SU-DHL-6 (cell line): ENCODE measurements at regions not wholly inside any gene's neighbourhood (a gene's known extent, or its start where the extent isn't known, plus 50 kb on each side); places are given as distances from the start of the nearest gene placed in this dataset.
A peak's percentile ranks its signal among the peaks of the same experiment; 100 is the strongest.

Experiments
- H2AFZ ChIP-seq: fragments of 200-600 bp; sonication (generic); 2 replicates; pipeline ENCODE4 v1.6.1; 2014; ENCODE audit warnings: low read depth, mild to moderate bottlenecking, moderate library complexity, mixed read lengths, antibody characterized with exemption, low read length; ENCODE audit not compliant: severe bottlenecking
- H3F3A ChIP-seq: fragments of 200-600 bp; shearing (Covaris generic); 2 replicates; pipeline ENCODE4 v1.6.0; 2016; ENCODE audit warnings: antibody characterized with exemption, mild to moderate bottlenecking; ENCODE audit not compliant: insufficient read depth
- H3K27ac ChIP-seq: fragments of 200-600 bp; sonication (generic); 2 replicates; pipeline ENCODE4 v1.5.1; 2016; ENCODE audit warnings: low read depth, mild to moderate bottlenecking, low read length, moderate library complexity, mixed read lengths
- H3K27me3 ChIP-seq: fragments of 200-600 bp; sonication (generic), shearing (Covaris generic); 2 replicates; pipeline ENCODE4 v1.6.0; 2014; ENCODE audit warnings: mild to moderate bottlenecking, low read length
- H3K36me3 ChIP-seq: fragments of 200-600 bp; sonication (generic); 2 replicates; pipeline ENCODE4 v1.6.1; 2014; ENCODE audit warnings: mild to moderate bottlenecking, low read length, mixed read lengths
- H3K4me2 ChIP-seq: fragments of 300-600, 200-600 bp; shearing (Covaris generic), sonication (generic); 2 replicates; pipeline ENCODE4 v1.6.0; 2014; ENCODE audit warnings: low read length, low read depth, mild to moderate bottlenecking; ENCODE audit not compliant: poor library complexity, severe bottlenecking
- H3K4me3 ChIP-seq: fragments of 200-600 bp; sonication (generic); 2 replicates; pipeline ENCODE4 v1.5.1; 2014; ENCODE audit warnings: antibody characterized with exemption, low read length, mild to moderate bottlenecking, mixed read lengths; ENCODE audit not compliant: insufficient read depth, poor library complexity, severe bottlenecking
- H3K79me2 ChIP-seq: fragments of 200-600 bp; sonication (generic); 2 replicates; pipeline ENCODE4 v1.6.1; 2014; ENCODE audit warnings: mild to moderate bottlenecking, low read length, moderate library complexity; ENCODE audit not compliant: insufficient read depth
- H3K9ac ChIP-seq: fragments of 200-600 bp; sonication (generic); 2 replicates; pipeline ENCODE4 v1.7.0; 2014; ENCODE audit warnings: mild to moderate bottlenecking, low read length
- H3K9me2 ChIP-seq: fragments of 200-600 bp; sonication (generic); replicated peaks from 2 replicates; pipeline ENCODE4 v1.6.1; 2014; ENCODE audit warnings: low read length; ENCODE audit not compliant: insufficient read depth
- H3K9me3 ChIP-seq: fragments of 200-600 bp; sonication (generic); 2 replicates; pipeline ENCODE4 v1.6.1; 2014; ENCODE audit warnings: low read length, mixed read lengths; ENCODE audit not compliant: insufficient read depth
- H4K20me1 ChIP-seq: fragments of 200-600 bp; sonication (generic); 2 replicates; pipeline ENCODE4 v1.6.1; 2014; ENCODE audit warnings: low read depth, mild to moderate bottlenecking, antibody characterized with exemption, low read length, moderate library complexity, mixed read lengths
- EZH2phosphoT487 ChIP-seq: fragments of 200-600 bp; sonication (generic), shearing (Covaris generic); conservative IDR thresholded peaks from 2 replicates; pipeline ENCODE4 v1.6.1; 2018; ENCODE audit warnings: mild to moderate bottlenecking, antibody characterized with exemption, low read length, moderate library complexity, mixed read lengths
- TF ChIP-seq, protein P1 (sequence below): fragments of 200-600 bp; sonication (generic); IDR thresholded peaks from one replicate; pipeline ENCODE4 v1.5.1; 2017; ENCODE audit warnings: antibody characterized with exemption, mild to moderate bottlenecking, low read length, moderate library complexity; ENCODE audit not compliant: insufficient read depth, poor library complexity, severe bottlenecking

DNA sequence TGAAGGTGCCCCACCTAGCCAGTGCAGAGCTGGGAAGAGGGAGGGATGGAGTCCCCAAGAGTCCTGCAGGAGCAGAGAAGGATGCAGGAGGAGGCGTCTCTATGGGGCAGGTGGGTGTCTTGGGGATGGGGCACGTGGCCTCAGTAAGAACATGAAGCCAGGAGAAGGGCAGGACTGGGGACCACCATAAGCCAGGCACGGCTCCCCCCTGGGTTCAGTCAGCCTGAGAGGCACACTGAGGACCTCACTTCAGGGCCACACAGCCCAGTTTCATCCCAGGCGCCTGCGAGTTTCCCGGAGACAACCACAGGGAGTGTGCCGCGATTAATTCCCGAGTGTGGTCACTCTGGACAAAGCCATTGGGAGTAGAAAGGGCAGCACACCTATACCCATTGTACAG lies 120.3 kb downstream of the GYPC start:
- TF ChIP-seq EZH2phosphoT487: no peak
- TF ChIP-seq, protein P1, sequence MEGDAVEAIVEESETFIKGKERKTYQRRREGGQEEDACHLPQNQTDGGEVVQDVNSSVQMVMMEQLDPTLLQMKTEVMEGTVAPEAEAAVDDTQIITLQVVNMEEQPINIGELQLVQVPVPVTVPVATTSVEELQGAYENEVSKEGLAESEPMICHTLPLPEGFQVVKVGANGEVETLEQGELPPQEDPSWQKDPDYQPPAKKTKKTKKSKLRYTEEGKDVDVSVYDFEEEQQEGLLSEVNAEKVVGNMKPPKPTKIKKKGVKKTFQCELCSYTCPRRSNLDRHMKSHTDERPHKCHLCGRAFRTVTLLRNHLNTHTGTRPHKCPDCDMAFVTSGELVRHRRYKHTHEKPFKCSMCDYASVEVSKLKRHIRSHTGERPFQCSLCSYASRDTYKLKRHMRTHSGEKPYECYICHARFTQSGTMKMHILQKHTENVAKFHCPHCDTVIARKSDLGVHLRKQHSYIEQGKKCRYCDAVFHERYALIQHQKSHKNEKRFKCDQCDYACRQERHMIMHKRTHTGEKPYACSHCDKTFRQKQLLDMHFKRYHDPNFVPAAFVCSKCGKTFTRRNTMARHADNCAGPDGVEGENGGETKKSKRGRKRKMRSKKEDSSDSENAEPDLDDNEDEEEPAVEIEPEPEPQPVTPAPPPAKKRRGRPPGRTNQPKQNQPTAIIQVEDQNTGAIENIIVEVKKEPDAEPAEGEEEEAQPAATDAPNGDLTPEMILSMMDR: no peak
- no peaks in the 10 kb centered on the region for H3F3A ChIP-seq
- H3K79me2 ChIP-seq: no peaks in the 10 kb centered on the region
- H3K4me2 ChIP-seq: no peak overlapping the region
- H3K36me3 ChIP-seq: no peaks in the 10 kb centered on the region
- H3K4me3 ChIP-seq: no peak overlapping the region
- no peaks in the 10 kb centered on the region for H4K20me1 ChIP-seq
- H3K27me3 ChIP-seq: 0 out of 2 replicates have a peak, but pooled peaks cover 2% of the 10 kb centered on the region
- H2AFZ ChIP-seq: no peak overlapping the region
- H3K27ac ChIP-seq: no peak overlapping the region
- no peak overlapping the region for H3K9ac ChIP-seq
- H3K9me2 ChIP-seq: no peaks in the 10 kb centered on the region
- H3K9me3 ChIP-seq: no peaks in the 10 kb centered on the region

DNA sequence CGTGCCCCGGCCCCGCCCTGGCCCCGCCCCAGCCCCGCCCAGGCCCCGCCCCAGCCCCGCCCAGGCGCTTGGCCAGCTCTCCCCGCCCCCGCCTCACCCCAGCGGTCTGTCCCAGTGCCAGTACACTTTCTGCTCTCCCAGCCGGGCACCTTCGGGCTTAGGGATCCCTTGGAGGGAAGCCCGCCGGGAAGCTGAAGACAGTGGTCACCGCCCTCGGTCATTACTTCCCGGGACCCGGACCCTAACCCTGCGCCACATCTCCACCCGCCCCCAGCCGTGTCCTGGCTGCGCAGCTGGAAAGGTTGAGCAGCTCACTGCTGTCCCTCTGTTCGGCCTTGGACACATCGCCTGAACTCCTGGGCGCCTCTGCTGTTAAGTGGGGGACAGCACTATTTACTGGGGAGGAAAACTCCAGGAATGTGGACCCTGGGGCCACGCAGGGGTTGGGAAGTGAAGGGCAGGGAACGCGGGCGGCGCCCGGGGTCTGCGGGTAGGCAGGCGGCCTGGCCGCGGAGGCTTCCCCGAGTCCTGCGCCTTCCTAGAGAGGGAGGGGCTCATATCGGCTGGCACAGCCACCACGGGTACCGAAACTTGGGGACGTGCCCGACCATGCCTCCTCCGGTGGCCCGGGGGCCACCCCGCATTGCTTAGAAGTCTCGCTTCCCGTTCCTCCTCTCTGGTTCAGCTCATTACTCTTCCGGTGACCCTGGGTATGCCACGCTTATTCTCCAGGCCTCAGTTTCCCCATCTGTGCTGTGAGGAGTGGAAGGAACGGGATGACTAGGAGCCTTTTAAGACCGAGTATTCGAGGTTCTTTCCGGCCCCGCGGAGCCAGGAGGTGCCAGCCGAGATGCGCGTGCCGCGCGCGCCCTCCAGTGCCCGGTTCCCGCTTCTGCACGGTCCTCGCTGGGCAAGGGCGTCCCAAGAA lies 121.0 kb downstream of the GYPC start:
- Histone ChIP-seq H4K20me1 (no peaks in the 10 kb centered on the region), H3K9me3 (no peaks in the 10 kb centered on the region), H3K27ac (no peak overlapping the region), H3K79me2 (no peaks in the 10 kb centered on the region), H3K36me3 (no peaks in the 10 kb centered on the region), H3K9me2 (no peaks in the 10 kb centered on the region), H3K4me2 (no peak overlapping the region), H3K9ac (no peak overlapping the region), H3K4me3 (no peak overlapping the region), H3F3A (no peaks in the 10 kb centered on the region), H3K27me3 (0 out of 2 replicates have a peak, but pooled peaks cover 2% of the 10 kb centered on the region), H2AFZ (no peak overlapping the region)
- TF ChIP-seq, protein P1: peak; percentile 93
- no peak for TF ChIP-seq EZH2phosphoT487

DNA sequence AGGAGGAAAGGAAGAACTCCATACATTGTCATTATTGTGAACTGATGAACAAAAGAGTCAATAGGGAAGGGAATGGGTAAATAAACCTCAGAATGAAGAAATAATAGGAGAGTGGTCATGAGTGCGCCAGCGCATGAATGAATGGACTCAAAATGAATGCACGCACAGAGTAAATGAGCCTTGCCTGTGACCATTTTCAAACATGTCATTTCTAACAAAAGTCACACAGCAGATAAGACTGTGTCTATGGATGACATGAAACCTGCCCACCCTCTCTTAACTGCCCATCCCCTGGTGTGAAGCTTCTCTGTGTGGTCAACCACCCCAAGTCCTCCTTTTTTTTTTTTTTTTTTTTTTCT lies 121.1 kb upstream of the TEX51 start:
- Histone ChIP-seq H4K20me1 (no peaks in the 10 kb centered on the region), H3K36me3 (no peaks in the 10 kb centered on the region), H2AFZ (no peak overlapping the region), H3K27me3 (0 out of 2 replicates have a peak, but pooled peaks cover 2% of the 10 kb centered on the region), H3K79me2 (no peaks in the 10 kb centered on the region), H3K9me2 (no peaks in the 10 kb centered on the region), H3K4me2 (no peak overlapping the region), H3K27ac (no peak overlapping the region), H3F3A (no peaks in the 10 kb centered on the region), H3K9me3 (no peaks in the 10 kb centered on the region), H3K9ac (no peak overlapping the region), H3K4me3 (no peak overlapping the region)
- no peak for TF ChIP-seq EZH2phosphoT487
- TF ChIP-seq, protein P1: no peak
